DOHH2 (cell line): ENCODE measurements at regions not wholly inside any gene's neighbourhood (a gene's known extent, or its start where the extent isn't known, plus 50 kb on each side); places are given as distances from the start of the nearest gene placed in this dataset.

Source experiments
- H3F3A ChIP-seq: fragments of 200-600 bp; sonication (generic), shearing (Covaris generic); 2 replicates; pipeline ENCODE4 v1.6.0; 2016; ENCODE audit warnings: antibody characterized with exemption, mild to moderate bottlenecking; ENCODE audit not compliant: control insufficient read depth, insufficient read depth
- H3K27ac ChIP-seq: fragments of 200-600 bp; sonication (generic); 2 replicates; pipeline ENCODE4 v1.5.1; 2014; ENCODE audit warnings: low read depth, mild to moderate bottlenecking, low read length, moderate library complexity
- H3K27me3 ChIP-seq: fragments of 200-600 bp; sonication (generic); 2 replicates; pipeline ENCODE4 v1.6.1; 2014; ENCODE audit warnings: mild to moderate bottlenecking, low read length, mixed read lengths; ENCODE audit not compliant: control insufficient read depth
- H3K36me3 ChIP-seq: fragments of 200-600 bp; sonication (generic); 2 replicates; pipeline ENCODE4 v1.6.1; 2014; ENCODE audit warnings: mild to moderate bottlenecking, low read length, moderate library complexity, mixed read lengths; ENCODE audit not compliant: control insufficient read depth
- H3K4me1 ChIP-seq: fragments of 200-600 bp; sonication (generic); 2 replicates; pipeline ENCODE4 v1.6.1; 2014; ENCODE audit warnings: mild to moderate bottlenecking, low read length, mixed read lengths; ENCODE audit not compliant: control insufficient read depth
- H3K4me2 ChIP-seq: fragments of 200-600 bp; sonication (generic); 2 replicates; pipeline ENCODE4 v1.6.0; 2014; ENCODE audit warnings: mild to moderate bottlenecking, low read length, moderate library complexity
- H3K4me3 ChIP-seq: fragments of 200-600 bp; sonication (generic); 2 replicates; pipeline ENCODE4 v1.5.1; 2014; ENCODE audit warnings: mild to moderate bottlenecking, low read length, mixed read lengths
- H3K79me2 ChIP-seq: fragments of 200-600 bp; sonication (generic); 2 replicates; pipeline ENCODE4 v1.6.1; 2014; ENCODE audit warnings: mild to moderate bottlenecking, low read length, mixed read lengths; ENCODE audit not compliant: control insufficient read depth
- H3K9me2 ChIP-seq: fragments of 200-600 bp; sonication (generic); replicated peaks from 2 replicates; pipeline ENCODE4 v1.6.1; 2014; ENCODE audit warnings: mild to moderate bottlenecking, low read length, mixed read lengths; ENCODE audit not compliant: control insufficient read depth
- H3K9me3 ChIP-seq: fragments of 200-600 bp; sonication (generic); 2 replicates; pipeline ENCODE4 v1.6.1; 2014; ENCODE audit warnings: antibody characterized with exemption, low read length, mixed read lengths; ENCODE audit not compliant: control insufficient read depth, insufficient read depth
- H4K20me1 ChIP-seq: fragments of 200-600 bp; sonication (generic); 2 replicates; pipeline ENCODE4 v1.6.0; 2014; ENCODE audit warnings: low read depth, mild to moderate bottlenecking, antibody characterized with exemption, low read length, moderate library complexity; ENCODE audit not compliant: control insufficient read depth, insufficient read depth
- CTCF ChIP-seq: fragments of 200-600 bp; sonication (generic); IDR thresholded peaks from one replicate; pipeline ENCODE4 v1.5.1; 2014; ENCODE audit warnings: antibody characterized with exemption, mild to moderate bottlenecking, low read depth, low read length; ENCODE audit not compliant: poor library complexity, severe bottlenecking
- EZH2phosphoT487 ChIP-seq: fragments of 200-600 bp; sonication (generic); IDR thresholded peaks from 2 replicates; pipeline ENCODE4 v1.6.1; 2017; ENCODE audit warnings: borderline replicate concordance, mild to moderate bottlenecking, antibody characterized with exemption, low read length, moderate library complexity, mixed read lengths

GRCh38 chr9:109586993-109587392 is 88.9 kb upstream of the PTPN3 start:
- H3K9me3 ChIP-seq = peaks cover 5% of the 10 kb centered on the region; the same call in 1 of the 2 replicates
- no peaks in the 10 kb centered on the region for H3K79me2 ChIP-seq
- no peaks in the 10 kb centered on the region for H3K36me3 ChIP-seq
- H4K20me1 ChIP-seq = no peaks in the 10 kb centered on the region
- H3K4me2 ChIP-seq = no peak overlapping the region
- H3K4me1 ChIP-seq = no peaks in the 10 kb centered on the region
- H3K27me3 ChIP-seq = no peaks in the 10 kb centered on the region
- H3K4me3 ChIP-seq = no peak overlapping the region
- no peaks in the 10 kb centered on the region for H3F3A ChIP-seq
- TF ChIP-seq EZH2phosphoT487 = no peak
- TF ChIP-seq CTCF = no peak
- no peak overlapping the region for H3K27ac ChIP-seq
- no peaks in the 10 kb centered on the region for H3K9me2 ChIP-seq

GRCh38 chr9:109588415-109588814 is 90.3 kb upstream of the PTPN3 start:
- Histone ChIP-seq H3K27ac (no peak overlapping the region), H3F3A (no peaks in the 10 kb centered on the region), H3K9me3 (peaks cover 5% of the 10 kb centered on the region; the same call in 1 of the 2 replicates), H3K36me3 (no peaks in the 10 kb centered on the region), H3K4me2 (no peak overlapping the region), H3K4me3 (no peak overlapping the region), H3K79me2 (no peaks in the 10 kb centered on the region), H3K4me1 (no peaks in the 10 kb centered on the region), H4K20me1 (no peaks in the 10 kb centered on the region), H3K9me2 (no peaks in the 10 kb centered on the region), H3K27me3 (no peaks in the 10 kb centered on the region)
- TF ChIP-seq CTCF (no peak), EZH2phosphoT487 (no peak)

DNA sequence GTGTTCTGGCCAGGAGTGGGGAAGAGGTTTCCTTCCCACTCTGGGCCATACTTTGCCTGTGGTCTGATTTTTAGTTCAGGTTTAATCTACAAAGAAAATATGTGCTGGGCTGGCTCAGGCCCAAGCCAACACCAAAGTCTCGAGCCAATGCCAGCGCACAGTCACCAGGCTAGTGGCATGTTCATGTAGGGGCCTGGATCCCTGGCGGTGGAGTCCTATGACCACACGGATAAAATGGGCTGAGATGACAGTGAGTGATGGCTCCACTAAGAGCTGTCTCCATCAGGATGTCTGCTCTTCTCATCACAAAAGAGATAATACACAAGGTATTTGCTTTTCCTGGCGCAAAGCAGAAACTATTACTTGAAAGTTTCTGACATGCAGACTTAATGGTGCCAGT is 92.9 kb upstream of the PTPN3 start:
- Histone ChIP-seq H3K4me2 (no peak overlapping the region), H3K9me3 (peaks cover 5% of the 10 kb centered on the region; the same call in 1 of the 2 replicates), H3K79me2 (no peaks in the 10 kb centered on the region), H3K4me3 (no peak overlapping the region), H4K20me1 (no peaks in the 10 kb centered on the region), H3K27ac (no peak overlapping the region), H3K9me2 (no peaks in the 10 kb centered on the region), H3F3A (no peaks in the 10 kb centered on the region), H3K27me3 (no peaks in the 10 kb centered on the region), H3K36me3 (no peaks in the 10 kb centered on the region), H3K4me1 (no peaks in the 10 kb centered on the region)
- TF ChIP-seq CTCF (no peak), EZH2phosphoT487 (no peak)

- Histone ChIP-seq H3F3A (no peaks in the 10 kb centered on the region), H3K4me3 (no peak overlapping the region), H3K9me3 (peaks cover 5% of the 10 kb centered on the region; the same call in 1 of the 2 replicates), H3K27ac (no peak overlapping the region), H3K79me2 (no peaks in the 10 kb centered on the region), H3K4me2 (no peak overlapping the region), H3K36me3 (no peaks in the 10 kb centered on the region), H3K4me1 (no peaks in the 10 kb centered on the region), H3K9me2 (no peaks in the 10 kb centered on the region), H4K20me1 (no peaks in the 10 kb centered on the region), H3K27me3 (no peaks in the 10 kb centered on the region)
- TF ChIP-seq EZH2phosphoT487 (no peak), CTCF (no peak)
These were observed 93.6 kb upstream of the PTPN3 start for GRCh38 chr9:109591691-109592090.
